Mesodermal cell (in vitro differentiated cells): ENCODE measurements at regions not wholly inside any gene's neighbourhood (a gene's known extent, or its start where the extent isn't known, plus 50 kb on each side); places are given as distances from the start of the nearest gene placed in this dataset.
"Not testable (repeated sequence)": the region's sequence is repeated elsewhere in the genome, so short reads cannot be mapped to it uniquely, and the experiment has no call there.

Experiments
- H3K27ac ChIP-seq: 2 replicates; pipeline ENCODE4 v1.7.0; 2013; ENCODE audit warnings: mild to moderate bottlenecking, low read depth, low read length, moderate library complexity; ENCODE audit not compliant: severe bottlenecking
- H3K36me3 ChIP-seq: 2 replicates; pipeline ENCODE4 v1.7.1; 2013; ENCODE audit warnings: mild to moderate bottlenecking, low read length, moderate library complexity; ENCODE audit not compliant: control insufficient read depth, insufficient read depth
- H3K4me1 ChIP-seq: one replicate; pipeline ENCODE4 v1.7.1; 2013; ENCODE audit warnings: mild to moderate bottlenecking, low read length; ENCODE audit not compliant: insufficient read depth, control insufficient read depth, poor library complexity, severe bottlenecking
- H3K4me3 ChIP-seq: 2 replicates; pipeline ENCODE4 v1.7.0; 2013; ENCODE audit warnings: low read length, control low read depth, mild to moderate bottlenecking; ENCODE audit not compliant: insufficient read depth, poor library complexity, severe bottlenecking; ENCODE audit errors: extremely low read depth
- H3K9me3 ChIP-seq: 2 replicates; pipeline ENCODE4 v1.7.1; 2013; ENCODE audit warnings: mild to moderate bottlenecking, low read length, moderate library complexity; ENCODE audit not compliant: control insufficient read depth
- WGBS, 2 experiments: methylation state at CpG; one replicate each; pipeline ENCODE4 v1.1.5; 2013; ENCODE audit warnings: missing lambda C conversion rate in 2 of 2; ENCODE audit not compliant: insufficient coverage in 2 of 2; 5-methylcytosine and 5-hydroxymethylcytosine counted together

DNA sequence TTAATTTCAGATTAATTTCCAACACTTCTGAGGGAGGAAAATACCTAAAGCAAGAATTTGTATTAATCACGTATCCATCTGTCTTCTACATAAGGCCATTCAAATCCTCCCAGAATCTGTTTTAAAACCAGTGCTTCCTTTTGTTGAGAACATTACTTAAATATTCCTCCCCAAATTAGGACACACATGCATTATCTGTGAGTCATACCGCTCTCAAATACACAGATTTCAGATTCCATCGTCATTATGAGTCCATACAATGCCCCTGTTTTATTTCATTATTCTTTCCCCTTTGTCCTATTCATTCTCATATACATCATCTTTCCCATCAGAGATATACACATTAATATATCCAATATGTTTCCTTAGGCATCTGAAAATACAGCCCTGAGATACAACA lies 57.3 kb upstream of the PRSS12 start:
- Histone ChIP-seq H3K36me3 (no peaks in the 10 kb centered on the region), H3K4me3 (no peak overlapping the region), H3K9me3 (no peaks in the 10 kb centered on the region), H3K27ac (no peak overlapping the region), H3K4me1 (no peaks in the 10 kb centered on the region)
- WGBS, 2 experiments: 89 to 100% methylated on average over 3 of the region's 3 CpGs

DNA sequence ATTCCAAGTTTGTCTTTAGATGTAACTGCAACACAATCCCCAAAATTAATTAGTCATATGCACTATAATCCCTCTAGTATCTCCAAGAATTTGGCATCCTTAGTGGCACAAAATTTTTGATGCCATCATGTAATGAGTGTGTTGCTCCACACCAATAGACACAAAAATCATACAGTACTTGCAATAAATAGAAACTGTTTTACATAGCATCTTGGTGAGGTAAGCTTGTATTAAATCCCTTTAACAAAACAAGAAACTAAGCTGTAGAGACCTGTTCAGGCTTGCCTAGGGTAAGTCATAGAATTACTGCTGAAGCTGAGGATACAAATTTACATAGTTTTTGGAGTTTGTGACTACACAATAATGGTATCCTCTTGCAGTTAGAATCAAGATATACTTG lies 64.5 kb upstream of the PRSS12 start:
- Histone ChIP-seq H3K4me3 (no peak overlapping the region), H3K4me1 (no peaks in the 10 kb centered on the region), H3K27ac (no peak overlapping the region), H3K36me3 (no peaks in the 10 kb centered on the region), H3K9me3 (no peaks in the 10 kb centered on the region)

DNA sequence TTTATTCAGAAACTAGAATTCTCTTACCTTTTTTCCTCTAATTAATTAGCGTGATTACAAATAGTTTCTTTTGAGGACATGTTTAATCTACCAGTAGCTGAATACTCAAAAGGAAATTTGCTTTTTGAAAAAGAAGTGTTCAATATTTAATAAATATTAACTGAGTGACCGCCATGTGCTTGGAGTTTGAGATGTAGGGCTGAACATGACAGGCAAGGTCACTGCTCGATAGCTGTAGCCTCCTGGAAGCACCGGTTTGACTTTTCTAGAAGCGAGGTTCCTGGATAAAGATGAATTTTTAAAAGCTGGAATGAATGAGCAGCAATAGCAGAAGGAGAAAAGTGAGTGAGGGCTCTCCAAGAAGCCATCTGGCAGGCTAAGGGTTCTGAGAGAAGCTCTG lies 65.0 kb upstream of the PRSS12 start:
- H3K27ac ChIP-seq, H3K4me1 ChIP-seq, H3K9me3 ChIP-seq, H3K36me3 ChIP-seq, H3K4me3 ChIP-seq: not testable (repeated sequence)
- WGBS, 2 experiments: 92 to 94% methylated on average over 2 to 3 of the region's 5 CpGs

GRCh38 chr4:118418396-118418795 lies 65.6 kb upstream of the PRSS12 start:
- WGBS, 2 experiments: 81 to 89% methylated on average over 2 of the region's 2 CpGs
- not testable (repeated sequence) for H3K27ac ChIP-seq, H3K4me3 ChIP-seq, H3K9me3 ChIP-seq, H3K4me1 ChIP-seq, H3K36me3 ChIP-seq

DNA sequence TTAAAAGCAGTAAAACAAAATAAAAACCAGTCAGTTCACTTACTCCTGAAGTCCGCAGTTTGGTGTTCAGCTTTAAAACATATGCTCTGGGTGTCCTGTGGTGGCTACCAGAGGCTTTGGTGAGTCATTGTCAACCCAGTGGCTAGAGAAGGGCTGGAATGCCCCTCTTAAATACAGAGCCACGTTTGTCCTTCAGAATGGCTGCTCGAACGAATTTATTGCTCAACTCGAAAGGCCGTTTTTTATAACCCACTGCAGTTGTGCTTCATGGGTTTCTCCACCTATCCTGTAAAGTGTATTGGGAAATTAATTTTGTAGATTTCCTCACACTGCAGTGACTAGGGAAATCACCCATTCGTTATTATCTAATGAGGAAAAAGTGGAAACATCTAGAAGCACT lies 66.8 kb upstream of the PRSS12 start:
- H3K36me3 ChIP-seq, H3K27ac ChIP-seq, H3K4me3 ChIP-seq, H3K9me3 ChIP-seq, H3K4me1 ChIP-seq: not testable (repeated sequence)
- 53 to 58% methylated on average over 5 to 6 of the region's 7 CpGs for WGBS, 2 experiments

- H3K36me3 ChIP-seq, H3K9me3 ChIP-seq, H3K4me1 ChIP-seq, H3K27ac ChIP-seq, H3K4me3 ChIP-seq: not testable (repeated sequence)
- no CpG with 5 or more reads among the region's 5 CpGs for WGBS, 2 experiments
Observed at GRCh38 chr4:118424062-118424461, 71.3 kb upstream of the PRSS12 start.

DNA sequence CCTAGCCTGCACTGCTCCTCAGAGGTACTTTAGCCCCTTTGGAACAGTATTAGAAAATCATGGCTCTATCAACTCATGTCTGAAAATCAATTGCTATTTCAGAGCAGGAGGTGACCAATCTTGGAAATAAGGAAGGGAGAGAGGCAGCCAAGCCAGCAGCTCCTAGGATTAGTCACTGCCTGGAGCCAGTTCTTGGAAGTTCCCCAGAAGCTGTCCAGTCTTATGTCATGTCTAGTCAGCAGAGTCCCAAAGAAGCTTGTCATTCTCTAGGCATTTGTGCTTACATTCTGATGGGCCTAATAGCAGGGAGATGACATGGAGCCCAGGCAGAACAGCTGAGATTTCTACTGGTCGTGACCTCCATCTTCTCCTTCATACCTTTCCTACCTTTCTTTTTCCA lies 76.1 kb upstream of the PRSS12 start:
- H3K9me3 ChIP-seq, H3K4me3 ChIP-seq, H3K4me1 ChIP-seq, H3K27ac ChIP-seq, H3K36me3 ChIP-seq: not testable (repeated sequence)
- no CpG with 5 or more reads among the region's 1 CpG for WGBS, 2 experiments

- not testable (repeated sequence) for H3K36me3 ChIP-seq, H3K4me1 ChIP-seq, H3K9me3 ChIP-seq, H3K27ac ChIP-seq, H3K4me3 ChIP-seq
- WGBS, 2 experiments: no CpG with 5 or more reads among the region's 5 CpGs
Observed at GRCh38 chr4:118432359-118432758, 79.6 kb upstream of the PRSS12 start.

DNA sequence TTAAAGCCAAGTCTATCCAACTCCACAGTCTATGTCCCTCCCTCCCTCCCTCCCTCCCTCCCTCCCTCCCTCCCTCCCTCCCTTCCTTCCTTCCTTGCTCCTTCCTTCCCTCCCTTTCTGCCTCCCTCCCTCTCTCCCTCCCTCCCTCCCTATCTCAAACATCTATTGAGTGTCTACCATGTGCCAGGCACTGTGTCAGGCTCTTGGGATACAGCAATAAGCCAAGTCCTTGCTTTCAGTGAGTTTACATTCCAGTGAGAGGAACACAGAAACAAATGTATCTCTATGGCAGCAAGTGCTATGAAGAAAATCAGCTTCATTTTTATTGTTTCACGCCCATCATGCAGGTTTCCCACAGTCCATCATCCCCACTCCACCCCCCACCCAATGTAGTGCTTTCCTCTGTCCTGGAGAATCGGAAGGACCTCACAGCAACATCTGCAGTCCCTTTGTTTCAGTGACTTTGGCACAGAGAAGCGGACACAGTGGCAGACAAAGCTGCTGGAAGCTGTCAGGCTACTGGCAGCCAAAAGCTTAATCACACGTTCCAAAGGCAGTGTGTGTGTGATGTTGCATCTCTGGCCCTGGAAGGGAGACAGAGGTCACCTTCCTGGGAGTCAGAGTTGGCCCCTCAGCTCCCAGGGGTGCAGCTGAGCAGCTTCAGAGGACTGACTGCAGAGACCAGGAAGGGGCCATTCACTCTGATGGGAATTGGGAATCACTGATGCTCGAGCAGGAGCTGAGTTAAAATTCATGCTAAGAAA lies 81.0 kb upstream of the PRSS12 start:
- not testable (repeated sequence) for H3K27ac ChIP-seq, H3K4me1 ChIP-seq, H3K9me3 ChIP-seq, H3K36me3 ChIP-seq, H3K4me3 ChIP-seq
- no CpG with 5 or more reads among the region's 5 CpGs for WGBS, 2 experiments

DNA sequence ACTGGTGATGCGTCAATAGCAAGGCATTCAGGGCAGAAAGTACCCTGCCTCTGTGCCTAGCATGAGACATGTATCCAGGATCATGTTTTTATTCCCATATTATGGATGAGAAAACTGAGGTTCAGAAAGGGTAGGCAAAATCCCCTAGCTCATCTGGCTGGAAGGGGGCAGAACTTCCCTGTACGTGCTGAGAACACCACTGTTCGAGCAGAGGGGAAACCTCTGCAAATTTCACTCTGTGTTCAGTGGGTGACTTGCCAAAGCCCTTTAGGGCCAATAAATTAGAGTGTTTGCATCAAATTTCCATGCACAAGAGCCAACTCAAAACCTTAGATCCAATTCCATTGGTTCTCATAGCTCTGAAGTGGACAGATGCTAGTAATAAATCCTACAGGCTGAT lies 82.6 kb upstream of the PRSS12 start:
- H3K27ac ChIP-seq, H3K4me3 ChIP-seq, H3K36me3 ChIP-seq, H3K4me1 ChIP-seq, H3K9me3 ChIP-seq: not testable (repeated sequence)
- 83% methylated on average over 2 of the region's 3 CpGs; no CpG with 5 or more reads in 1 of the 2 experiments for WGBS, 2 experiments

DNA sequence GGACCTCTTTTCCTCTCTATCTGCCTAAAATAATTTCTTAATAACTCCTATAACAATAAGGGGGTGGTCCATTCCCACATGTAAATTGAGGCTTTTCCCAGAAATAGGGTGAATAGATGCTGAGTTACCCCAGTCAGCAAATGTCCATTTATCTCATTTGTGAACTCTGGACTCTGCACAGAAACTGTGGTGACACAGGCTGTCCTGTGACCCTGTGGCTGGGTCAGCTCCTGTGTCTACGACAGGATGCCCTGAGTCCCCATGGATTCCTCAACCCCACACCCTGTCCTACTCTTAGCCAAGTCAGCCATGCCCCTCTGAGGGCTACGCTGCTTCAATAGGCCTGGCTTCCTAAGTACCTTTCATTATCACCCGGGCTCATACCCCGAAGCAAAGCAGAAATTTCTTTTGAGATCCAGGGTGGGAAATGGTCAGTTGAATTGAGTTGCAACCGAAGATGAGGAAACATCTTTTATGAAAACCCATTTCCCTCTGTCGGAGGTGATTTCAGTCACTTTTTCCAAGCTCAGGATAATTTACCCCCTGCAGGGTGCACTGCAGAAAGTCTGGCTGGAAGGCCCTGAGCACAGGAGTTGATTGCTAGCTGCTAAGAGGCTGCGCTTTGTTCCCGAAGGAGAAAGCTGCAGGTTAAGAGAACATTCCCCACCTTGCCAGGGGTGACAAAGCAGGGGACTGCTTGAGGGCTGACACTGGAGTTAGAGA lies 89.5 kb upstream of the PRSS12 start:
- not testable (repeated sequence) for H3K4me1 ChIP-seq, H3K27ac ChIP-seq, H3K36me3 ChIP-seq, H3K4me3 ChIP-seq, H3K9me3 ChIP-seq
- WGBS, 2 experiments: 49 to 76% methylated on average over 3 of the region's 8 CpGs
